AG08395 (cell line): ENCODE measurements at regions not wholly inside any gene's neighbourhood (a gene's known extent, or its start where the extent isn't known, plus 50 kb on each side); places are given as distances from the start of the nearest gene placed in this dataset.
"Not testable (repeated sequence)": the region's sequence is repeated elsewhere in the genome, so short reads cannot be mapped to it uniquely, and the experiment has no call there.

Source experiments
- DNase-seq: peaks from one replicate; pipeline ENCODE4 v3.0.0; 2012; ENCODE audit warnings: mixed read lengths, low spot score

DNA sequence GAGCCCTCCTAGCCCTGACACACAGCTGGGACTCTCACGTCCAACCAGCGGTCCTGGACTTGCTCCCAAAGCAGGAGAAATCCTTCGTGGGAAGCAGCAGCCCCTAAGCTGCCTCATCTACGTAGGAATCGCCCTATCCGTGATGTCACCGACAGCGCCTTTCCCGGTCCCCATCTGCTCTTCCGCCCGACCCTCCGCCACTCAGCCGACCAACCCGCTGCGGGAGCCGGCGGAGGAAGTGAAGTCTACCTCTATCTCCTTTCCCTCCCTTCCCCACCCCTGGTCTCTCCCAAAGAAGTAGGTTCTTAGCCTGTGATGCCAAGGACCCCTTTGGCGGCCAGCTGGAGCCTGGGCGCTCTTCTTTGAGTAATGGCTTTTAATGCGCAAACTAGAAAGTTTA, 272.1 kb downstream of the FAM72C start:
- DNase-seq, result no peak

DNA sequence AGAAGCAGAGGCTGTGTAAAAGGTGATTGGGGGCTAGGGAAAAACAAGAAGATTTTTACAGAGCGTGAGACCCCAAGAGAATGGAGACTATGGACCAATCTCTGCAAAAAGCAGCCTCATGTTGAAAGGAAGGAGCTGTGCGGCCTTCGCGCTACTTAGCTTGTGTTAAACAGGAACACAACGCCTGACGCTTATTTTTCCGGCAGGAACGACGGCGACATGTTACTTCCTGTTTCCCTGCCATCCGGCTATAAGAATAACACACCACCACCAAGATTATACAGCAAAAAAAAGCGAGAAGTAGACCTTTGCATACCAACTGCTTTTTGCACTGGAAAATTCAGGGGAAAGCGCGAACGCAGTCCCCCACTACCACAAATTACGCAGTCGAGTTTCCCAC, 272.7 kb downstream of the FAM72C start:
- DNase-seq, result no peak

DNA sequence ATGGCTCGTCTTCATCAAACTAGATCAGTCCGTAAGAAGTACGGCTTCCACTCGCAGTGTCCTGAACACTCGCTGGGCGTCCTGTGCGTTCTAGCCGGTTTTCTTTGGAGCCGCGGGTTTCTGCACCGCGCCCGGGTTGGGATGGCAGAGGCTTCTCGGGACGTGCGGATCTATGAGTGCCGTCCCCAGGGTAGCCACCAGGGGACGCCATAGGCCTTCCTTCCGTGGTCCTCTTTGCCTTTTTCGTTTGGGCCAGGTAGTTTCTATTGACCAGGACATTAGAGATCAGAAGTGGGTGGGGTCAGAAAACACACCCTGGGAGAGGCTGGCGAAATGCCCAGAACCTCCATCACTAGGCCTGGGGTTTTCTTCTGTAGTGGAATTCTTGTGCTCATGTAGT, 273.8 kb downstream of the FAM72C start:
- peak; percentile 22 for DNase-seq

DNA sequence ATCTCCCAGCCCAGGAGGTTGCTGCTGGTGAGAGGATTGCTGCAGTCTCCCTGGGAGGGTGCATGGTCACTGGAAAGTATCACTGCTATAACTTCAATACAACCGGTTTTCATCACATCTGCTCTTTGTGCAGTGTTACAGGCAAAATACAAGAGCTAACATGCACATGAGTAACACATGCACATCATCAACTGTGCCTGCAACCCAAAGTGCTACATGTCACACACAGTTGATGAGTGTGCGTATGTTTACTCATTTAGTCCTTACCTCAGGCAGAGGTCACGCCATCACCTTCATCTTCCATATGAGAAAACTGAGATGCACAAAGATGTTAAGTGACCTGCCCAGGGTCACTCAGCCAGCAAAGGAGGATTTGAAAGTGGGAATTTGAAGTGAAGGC, 277.7 kb downstream of the FAM72C start:
- DNase-seq, result no peak

DNA sequence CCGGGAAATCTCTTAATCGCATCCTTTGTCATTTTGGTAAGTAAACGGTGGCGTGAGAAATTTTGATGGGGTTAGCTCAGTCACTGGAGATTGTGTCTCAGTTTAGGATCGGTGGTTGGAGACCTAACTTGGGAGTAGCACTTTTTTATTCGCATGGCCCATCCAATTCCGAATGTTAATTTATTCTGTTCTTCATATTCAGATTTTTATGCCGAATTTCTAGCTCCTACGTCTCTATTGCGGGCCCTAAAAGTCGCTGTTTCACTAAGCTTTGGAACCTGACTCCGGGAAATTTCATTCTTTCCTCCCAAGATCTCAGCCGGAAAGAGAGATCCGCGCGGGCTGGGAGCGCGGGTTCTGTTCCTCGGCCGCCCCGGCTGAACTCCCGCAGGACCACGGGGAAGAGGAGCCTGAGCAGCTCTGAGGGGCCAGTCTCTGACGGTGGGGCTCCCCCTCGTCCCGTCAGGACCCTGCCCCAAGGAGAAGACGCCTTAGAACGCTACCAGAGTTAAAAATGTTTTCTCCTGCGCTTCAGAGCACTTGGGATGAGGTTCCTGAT, 279.7 kb downstream of the FAM72C start:
- no peak for DNase-seq

DNA sequence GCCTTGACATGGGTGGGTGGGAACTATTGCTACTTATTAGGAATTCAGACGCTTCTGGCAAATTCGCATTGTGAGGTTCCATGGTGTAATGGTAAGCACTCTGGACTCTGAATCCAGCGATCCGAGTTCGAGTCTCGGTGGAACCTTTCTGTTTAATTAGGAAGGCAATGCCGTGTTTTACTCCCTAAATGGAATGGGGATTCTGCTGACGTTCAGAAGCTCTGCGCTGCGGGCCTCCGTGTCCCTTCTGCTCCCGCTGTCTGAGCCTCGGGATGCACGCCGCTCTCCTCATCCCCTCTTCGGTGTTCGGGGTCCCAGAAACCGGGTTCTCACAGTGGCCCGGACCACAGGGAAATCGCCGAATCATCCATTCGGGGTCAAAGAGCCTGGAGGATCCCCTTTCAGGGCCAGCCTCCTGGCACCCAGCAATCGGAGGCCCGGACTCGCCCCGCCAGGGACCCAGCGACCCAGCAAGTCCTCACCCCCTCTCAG, 280.3 kb downstream of the FAM72C start:
- DNase-seq, result no peak

DNA sequence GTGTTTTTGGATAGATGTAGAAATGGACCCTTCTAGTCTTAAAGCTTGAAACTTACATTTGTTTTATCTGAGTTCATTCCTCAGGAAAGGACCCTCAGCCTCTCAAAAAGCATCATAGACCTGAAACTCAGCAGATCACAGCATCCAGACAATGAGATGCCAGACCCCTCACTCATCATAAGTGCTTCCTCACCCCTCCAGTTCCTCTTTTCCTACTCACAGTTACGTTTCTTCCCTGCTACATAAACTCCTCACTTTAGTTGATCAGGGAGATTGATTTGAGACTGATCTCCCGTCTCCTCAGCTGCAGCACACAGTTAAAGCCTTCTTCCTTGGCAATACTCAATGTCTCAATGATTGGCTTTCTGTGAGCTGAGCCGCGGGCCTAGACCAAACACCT, 282.0 kb downstream of the FAM72C start:
- DNase-seq, result no peak

DNA sequence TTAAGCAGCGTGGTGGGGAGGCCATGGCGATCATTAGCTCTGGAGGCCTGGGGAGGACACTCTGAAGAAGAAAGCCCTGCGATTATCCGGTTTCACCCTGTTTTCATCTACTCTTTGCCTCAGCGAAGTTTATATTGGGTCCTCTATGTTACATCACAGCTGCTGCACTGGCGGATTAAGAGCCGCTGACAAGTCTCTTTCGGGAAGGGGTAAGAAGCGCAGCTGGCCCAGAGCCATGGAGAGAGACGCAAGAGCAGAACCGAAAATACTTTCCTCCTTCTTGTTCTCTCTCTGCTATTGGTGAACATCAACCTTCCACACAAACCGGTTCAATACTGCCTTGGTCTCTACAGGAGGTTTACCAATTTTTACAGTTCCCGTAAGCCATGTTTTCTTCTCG, 291.5 kb downstream of the FAM72C start:
- no peak for DNase-seq

DNA sequence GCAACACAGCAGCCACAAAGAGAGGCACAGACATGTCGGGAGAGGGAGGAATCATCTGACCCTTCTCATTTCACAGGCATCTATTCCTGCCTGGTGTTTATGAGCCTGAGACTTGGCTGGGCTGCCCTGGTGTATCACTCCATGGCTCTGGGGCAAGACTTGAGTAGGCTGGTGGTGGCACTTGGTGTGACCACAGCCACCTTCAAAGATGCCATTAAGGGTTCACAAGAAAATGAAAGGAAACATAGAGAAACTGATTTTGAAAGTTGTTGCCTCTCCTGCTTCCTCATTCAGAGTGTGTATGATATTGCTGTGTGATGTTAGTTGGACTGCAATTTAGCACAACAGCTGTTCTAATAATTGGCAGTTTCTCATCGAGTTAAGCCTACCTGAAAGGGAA, 298.8 kb downstream of the FAM72C start:
- no peak for DNase-seq

DNA sequence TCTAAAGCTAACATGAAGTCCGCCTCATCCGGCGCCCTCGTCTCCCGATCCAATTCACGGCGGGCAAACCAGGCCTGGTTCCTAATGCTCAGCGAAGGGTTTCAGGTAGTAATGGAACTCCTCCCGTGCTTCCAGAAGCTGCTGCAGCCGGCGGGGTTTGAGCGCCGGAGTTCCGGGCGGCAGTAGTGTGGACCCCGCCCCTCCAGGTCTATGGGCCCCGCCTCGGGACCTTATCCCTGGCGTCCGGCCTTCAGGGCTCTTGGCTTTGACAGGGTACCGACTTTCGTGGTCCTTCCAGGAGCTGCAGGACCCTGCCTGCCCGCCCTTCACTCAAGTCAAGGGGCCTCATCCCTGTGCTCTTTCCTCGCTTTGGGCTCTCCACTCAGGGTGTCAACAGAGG, 304.1 kb downstream of the FAM72C start:
- no peak for DNase-seq

DNA sequence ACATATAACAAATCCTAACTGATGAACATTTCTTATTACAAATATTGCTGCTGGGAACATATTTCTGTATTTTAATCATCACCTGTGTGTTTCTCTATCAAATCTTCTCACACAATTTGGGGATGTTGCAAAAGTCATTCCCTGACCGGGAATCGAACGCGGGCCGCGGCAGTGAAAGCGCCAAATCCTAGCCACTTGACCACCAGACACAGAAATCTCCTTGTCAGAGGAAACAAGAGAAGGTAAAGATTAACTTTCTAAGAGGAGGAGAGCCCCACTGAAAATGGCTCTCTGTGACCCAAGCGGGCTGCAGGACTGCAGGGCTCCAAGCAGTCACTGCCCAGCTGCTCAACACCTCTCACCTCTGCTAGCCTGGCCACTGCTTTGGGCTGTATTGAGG, 304.9 kb downstream of the FAM72C start:
- no peak for DNase-seq

DNA sequence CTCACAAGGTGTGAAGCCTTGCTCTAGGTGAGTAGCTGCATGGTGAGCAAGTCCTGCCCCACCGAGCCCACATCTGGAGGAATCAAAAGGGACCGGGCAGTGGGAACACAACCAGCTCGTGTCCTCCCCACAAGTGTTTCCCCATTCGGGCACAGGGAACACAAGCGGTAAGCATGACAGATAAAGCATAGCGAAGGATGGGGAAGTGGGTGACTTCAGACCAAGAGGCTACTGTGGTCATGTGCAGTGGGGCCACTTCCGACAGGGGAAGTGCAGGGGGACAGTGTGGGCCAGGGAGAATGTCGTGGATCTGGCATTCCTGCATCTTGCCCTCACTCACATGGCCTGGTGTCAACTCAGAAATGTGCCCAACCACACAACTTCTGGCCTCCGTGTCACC, 306.2 kb downstream of the FAM72C start:
- no peak for DNase-seq

DNA sequence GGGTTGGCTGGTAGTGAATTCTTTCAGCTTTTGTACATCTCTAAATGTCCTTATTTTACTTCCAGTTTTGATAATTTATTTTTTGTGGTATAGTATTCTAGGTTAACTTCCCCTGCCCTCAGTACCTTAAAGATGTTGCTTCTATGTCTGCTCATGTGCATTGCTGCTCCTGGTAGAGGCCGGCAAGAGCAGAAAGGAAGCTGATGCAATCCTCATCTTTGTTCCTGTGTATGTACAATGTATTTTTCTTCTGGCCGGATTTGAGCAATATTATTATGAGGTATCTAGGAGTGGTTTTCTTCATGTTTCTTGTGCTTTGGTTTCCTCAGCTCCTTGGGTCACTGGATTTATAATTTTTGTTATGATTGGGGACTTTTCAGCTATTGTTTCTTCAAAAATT, 308.7 kb downstream of the FAM72C start:
- DNase-seq, result not testable (repeated sequence)

DNA sequence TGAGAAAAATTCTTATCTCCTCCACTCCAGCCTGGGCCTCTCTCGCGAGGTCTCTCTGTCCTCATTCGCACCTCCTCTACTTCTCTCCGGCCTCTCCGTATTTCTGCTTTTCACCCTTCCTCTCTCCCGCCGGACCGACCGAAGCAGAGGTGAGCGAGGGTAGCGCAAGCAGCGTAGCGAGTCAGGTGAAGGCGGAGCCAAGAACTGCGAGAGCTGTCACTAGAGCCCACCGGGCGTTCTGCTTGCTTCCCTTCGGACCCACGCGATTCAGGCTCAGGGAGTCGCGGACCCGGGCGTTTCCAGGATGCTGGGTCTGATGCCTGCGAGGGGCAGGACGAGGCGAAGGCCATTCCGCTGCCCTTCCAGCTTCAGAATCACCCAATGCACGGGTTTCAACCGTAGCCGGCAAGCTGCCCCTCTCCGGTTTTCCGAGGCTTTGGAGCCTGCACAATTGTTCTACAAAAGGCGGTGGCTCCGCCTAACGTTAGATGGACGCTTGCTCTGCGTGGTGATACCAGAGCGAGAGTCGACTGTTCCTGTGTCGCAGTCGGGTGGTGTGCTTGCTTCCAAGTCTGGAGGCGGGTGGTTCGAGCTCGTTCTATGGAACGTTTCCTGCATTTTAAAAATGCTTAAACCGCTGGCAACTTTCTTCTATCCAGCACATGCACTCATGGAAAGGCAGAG, 310.2 kb downstream of the FAM72C start:
- DNase-seq, result no peak

DNA sequence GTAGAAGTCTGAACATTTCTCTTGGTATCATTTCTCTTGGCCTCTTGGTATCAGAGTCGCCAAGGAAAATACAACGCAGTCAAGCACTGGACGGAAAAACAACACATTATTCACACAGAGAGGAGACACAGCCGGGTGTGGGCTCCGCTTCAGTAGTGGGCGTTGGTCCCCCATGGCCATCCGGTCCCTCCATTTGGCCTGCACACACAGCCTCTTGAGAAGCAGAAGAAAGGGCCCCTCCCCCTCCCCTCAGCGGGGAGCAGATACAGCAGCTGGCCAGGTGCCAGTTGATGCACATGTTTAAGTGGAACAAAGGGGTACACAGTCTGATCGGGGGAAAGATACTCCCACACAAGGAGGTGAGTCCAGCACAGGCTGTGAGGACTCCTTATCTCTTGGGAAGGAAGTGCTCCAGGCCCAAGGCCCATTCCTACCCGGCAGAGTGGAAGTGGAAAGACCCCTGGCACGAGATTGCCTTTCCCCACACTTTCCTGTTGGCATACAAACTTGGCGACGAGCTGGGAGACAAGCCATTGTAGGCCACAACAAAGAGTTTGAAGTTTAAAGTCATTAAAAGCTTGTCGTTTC, 311.3 kb downstream of the FAM72C start:
- no peak for DNase-seq

DNA sequence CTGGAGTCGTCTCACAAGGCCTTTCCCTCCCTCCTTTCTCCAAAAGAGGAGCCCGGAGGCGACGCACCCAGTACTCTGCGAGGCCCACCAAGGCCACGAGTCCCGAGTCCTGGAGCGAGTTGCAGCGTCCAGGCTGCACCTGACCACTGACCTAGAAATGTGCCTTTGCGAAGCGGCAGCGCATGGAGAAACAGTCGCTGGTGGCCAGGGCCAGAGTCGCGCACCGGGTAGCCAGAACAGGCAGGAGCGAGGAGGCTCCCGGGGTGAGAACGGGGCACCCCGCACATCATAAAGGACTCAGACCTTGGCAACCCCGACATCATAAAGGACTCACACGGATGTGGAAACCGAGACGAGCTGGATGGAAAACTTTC, 318.4 kb downstream of the FAM72C start:
- no peak for DNase-seq

DNA sequence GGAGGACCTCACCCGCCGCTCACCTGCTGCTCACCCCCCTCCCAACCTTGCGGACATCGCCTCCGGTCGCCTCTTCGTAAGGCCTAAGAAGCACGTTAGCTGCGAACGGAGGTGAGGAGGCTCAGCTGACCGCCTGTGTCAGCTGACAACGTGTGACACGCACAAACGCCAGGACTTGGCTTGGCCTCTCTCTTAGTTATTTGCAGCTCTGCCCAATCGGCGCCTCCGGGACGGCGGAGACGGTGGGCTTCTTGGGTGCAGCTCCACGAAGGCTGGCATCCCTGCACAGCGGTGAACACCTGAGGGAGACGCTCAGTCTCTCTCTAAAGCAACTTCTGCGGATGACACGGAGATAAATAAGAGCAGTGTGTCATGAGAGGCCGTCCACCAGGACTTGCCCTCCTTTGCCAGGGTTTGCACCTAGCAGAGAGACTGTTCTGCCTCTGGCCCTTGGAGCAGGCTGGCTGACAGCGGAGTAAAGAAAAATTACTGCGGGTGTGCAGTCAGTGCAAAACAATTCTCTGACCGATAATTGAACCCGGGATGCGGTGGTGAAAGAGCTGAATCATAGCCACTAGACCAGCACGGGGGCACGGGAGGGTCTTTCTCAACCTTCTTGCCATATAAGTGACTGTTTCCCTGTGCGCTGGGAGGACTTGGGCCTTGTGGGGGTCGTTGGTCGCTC, 318.9 kb downstream of the FAM72C start:
- DNase-seq, result no peak

DNA sequence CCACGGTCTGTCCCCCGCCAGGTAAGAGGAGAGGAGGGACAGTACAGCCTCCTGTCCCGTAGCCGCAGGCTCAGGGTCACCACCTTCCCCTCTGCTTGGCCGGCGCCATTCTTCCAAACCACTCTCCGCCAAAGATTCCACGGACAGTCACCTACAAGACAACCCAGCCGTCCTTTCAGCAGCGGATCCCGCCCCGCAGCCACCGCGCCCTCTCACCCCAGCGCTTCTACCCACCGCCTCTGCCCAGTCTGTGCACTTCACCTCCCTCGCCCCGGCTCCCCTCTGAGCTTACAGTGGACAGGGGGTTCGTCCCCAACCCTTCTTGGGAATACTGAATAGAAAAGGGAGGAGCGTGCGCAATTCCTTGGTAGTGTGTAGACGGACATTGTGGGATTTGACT, 319.6 kb downstream of the FAM72C start:
- no peak for DNase-seq

DNA sequence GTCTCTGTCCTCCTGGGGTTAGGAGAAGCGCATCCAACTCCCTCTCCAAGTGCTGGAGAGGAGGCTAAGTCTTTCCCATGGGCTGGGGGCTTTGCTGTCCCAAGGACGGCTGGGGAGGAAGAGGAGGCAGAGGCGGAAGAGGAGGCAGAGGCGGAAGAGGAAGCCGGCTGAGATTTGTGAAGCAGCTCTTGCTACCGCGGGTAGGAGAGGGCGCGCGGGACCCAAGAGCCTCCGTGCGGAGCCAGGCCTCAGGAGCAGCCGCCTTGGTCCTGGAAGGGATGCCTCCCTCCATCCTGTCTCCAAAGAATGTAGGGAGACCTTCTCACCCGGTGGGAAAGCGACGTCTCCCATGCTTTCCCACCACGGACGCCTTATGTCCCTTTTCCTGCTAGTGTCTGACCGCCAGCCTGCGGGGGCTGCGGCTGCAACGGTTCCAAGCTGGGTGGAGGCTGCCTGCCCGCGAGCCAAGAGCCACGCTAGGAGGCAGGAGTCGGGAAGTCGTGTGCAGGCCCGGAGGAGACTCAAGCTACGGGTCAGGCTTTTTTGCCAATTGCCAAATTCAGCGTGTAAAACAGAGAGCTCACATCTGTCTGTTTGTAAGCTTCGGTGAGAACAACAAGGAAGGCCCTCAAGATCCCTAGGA, 320.3 kb downstream of the FAM72C start:
- DNase-seq, result no peak

DNA sequence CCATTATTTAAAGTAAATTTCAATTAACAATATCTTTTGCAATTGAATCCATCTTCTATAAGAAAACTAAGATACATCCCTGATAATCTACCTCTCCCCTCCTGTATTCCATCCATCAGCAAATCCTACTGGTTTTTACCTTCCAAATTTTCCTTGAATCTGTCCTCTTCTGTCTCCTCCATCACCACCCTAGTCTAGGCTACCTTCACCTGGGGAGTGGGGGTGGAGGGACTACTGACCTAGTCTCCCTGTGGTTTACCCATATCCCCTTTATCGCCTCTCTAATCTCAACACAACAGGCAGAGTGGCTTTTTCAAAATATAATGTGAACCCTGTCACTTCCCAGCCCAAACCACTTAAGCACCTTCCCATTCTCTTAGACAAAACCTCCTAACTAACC, 327.8 kb downstream of the FAM72C start:
- DNase-seq, result not testable (repeated sequence)

DNA sequence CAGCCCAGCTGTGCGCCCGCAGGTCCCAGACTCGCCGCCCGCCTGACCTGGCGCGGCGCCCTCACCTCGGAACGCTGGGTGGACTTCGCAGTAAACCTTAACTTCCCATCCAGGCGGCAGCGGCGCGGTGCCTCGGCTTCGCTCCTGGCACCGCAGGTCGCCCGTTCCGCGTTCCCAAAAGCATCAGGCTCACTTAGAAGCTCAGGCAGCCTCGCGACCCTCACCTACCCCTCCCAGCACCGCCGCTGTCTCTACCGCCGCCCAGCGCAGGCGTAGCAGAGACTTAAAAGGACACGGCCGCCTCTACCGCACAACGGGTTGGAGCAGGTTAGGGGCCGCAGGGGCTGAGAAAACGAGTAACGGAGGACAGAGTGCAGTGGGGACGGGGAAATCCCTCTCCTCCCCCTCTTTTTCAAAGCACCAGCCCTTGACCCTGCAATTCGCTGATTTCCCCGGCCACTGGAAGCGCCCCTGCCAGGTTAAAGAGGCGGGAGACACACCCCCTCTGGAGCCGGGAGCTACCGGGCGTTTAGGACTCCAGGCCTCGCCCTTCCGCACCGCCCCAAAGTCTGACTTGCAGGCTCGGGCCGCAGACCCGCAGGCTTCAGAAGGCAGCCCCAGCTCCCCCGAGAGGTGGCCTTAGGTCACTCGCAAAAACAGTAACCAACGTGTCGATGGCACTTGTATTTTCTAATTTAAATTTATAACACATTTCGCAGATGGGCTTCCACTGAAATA, 328.5 kb downstream of the FAM72C start:
- no peak for DNase-seq

DNA sequence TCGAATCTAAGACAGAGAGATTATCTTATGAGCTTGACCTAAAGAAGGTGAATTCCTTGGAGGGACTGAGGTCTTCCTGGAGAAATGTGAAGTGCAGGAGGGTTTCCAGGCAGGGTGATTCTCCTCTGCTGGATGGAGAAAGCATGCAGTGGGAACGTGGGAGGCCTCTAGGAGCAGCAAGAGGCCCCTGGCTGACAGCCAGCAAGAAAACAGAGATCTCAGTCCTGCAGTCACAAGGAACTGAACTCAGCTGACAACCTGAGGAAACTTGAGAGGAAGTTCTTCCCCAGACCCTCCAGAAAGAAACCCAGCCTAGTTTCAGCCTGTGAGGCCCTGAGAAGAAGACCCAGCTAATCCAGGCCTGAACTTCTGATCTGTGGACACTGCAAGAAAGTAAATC, 345.9 kb downstream of the FAM72C start:
- DNase-seq, result no peak
